ENCODE measurements at regions not wholly inside any gene's neighbourhood (a gene's known extent, or its start where the extent isn't known, plus 50 kb on each side); places are given as distances from the start of the nearest gene placed in this dataset.

DNA sequence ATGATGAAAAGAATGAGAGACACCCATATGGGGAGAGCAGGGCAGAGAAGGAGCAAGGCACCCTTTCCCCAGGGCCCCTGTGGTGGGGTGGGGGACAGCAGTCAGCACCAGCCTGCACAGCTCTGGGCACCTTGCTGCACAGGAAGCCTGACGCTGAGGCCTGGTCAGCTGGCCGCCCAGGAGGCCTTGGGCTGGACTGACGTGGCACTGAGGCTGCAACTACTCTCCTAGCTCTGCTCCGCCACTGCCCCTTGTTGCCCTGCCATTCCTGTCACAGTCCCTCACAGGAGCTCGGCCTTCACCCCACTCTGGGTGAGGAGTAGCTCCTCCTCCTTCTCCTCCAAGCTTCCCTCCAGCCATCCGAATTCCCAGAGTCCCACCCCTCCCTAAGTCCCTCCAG is 99.7 kb downstream of the CPN2 start:
- Histone ChIP-seq H3K9me3 (ENCODE audit: low read depth) (no peaks in the 10 kb centered on the region), H3K27me3 (no peaks in the 10 kb centered on the region), H3K27ac (no peak overlapping the region), H3K4me1 (ENCODE audit: low read depth) (peaks cover 17% of the 10 kb centered on the region), H3K36me3 (no peaks in the 10 kb centered on the region), H3K4me3 (no peak overlapping the region)
- TF ChIP-seq, protein P1, sequence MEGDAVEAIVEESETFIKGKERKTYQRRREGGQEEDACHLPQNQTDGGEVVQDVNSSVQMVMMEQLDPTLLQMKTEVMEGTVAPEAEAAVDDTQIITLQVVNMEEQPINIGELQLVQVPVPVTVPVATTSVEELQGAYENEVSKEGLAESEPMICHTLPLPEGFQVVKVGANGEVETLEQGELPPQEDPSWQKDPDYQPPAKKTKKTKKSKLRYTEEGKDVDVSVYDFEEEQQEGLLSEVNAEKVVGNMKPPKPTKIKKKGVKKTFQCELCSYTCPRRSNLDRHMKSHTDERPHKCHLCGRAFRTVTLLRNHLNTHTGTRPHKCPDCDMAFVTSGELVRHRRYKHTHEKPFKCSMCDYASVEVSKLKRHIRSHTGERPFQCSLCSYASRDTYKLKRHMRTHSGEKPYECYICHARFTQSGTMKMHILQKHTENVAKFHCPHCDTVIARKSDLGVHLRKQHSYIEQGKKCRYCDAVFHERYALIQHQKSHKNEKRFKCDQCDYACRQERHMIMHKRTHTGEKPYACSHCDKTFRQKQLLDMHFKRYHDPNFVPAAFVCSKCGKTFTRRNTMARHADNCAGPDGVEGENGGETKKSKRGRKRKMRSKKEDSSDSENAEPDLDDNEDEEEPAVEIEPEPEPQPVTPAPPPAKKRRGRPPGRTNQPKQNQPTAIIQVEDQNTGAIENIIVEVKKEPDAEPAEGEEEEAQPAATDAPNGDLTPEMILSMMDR (IDR thresholded peaks at IDR 0.05; ENCODE audit: low read depth, low read length): no peak
- DNase-seq (ENCODE audit: low read depth in 1 of 2, low spot score in 1 of 2): no peak

DNA sequence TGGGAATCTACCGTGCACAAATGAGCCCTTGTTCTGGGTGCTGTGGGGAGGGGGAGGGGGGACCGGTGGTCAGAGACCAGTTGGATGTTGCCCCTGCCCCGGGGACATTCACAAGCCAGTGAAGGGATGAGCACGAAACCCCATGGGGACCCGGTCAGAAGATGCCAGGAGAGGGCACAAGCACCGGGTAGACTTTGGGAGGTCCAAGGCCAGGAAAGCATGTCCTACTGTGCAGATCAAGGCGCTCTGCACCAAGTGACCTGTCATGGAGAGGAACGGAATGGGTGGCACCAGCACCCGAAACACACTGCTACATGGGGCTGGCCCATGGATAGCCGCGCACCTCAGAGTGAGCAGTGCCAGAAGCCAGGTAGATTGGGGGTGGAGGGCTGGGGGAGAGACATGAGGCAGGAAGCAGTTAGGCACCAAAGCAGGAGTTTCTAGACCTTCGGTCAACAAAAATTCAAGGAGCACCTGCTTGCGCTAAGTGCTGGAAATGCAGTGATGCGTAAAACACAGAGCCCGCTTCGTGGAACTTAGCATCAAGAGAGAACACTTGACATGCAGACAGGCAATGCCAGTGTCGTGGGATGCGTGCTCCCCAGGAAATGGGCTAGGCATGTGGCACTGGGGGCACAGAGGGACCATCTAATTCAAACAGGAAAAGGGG is 99.1 kb downstream of the CPN2 start:
- no peaks in the 10 kb centered on the region for H3K27me3 ChIP-seq
- H3K4me1 ChIP-seq (ENCODE audit: low read depth): peaks cover 17% of the 10 kb centered on the region
- H3K9me3 ChIP-seq (ENCODE audit: low read depth): no peaks in the 10 kb centered on the region
- no peak for DNase-seq (ENCODE audit: low read depth in 1 of 2, low spot score in 1 of 2)
- no peak overlapping the region for H3K4me3 ChIP-seq
- no peaks in the 10 kb centered on the region for H3K36me3 ChIP-seq
- TF ChIP-seq, protein P1 (IDR thresholded peaks at IDR 0.05; ENCODE audit: low read depth, low read length): no peak
- no peak overlapping the region for H3K27ac ChIP-seq

DNA sequence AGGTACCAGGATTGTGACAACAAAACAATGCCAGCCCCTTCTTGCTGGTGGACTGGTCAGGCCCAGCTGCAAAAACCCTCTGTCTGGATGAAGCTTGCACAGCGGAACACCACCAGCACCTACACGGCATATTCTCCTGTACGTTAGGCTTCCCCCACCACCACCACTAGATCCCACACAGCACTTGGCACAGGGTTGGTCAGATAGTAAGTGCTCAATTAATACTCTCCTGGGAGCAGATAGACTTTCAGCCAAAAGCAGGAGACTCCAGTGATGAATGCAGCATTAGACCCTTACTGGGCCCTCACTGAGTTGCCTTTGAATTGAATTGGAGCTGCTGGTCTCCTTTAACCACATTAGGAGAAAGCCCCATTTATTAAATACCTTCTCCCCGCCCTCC is 97.9 kb downstream of the CPN2 start:
- H3K4me3 ChIP-seq: no peak overlapping the region
- TF ChIP-seq, protein P1 (IDR thresholded peaks at IDR 0.05; ENCODE audit: low read depth, low read length): no peak
- H3K27me3 ChIP-seq: no peaks in the 10 kb centered on the region
- no peaks in the 10 kb centered on the region for H3K36me3 ChIP-seq
- no peak overlapping the region for H3K27ac ChIP-seq
- H3K4me1 ChIP-seq (ENCODE audit: low read depth): peaks cover 17% of the 10 kb centered on the region
- no peaks in the 10 kb centered on the region for H3K9me3 ChIP-seq (ENCODE audit: low read depth)
- DNase-seq (ENCODE audit: low read depth in 1 of 2, low spot score in 1 of 2): no peak

DNA sequence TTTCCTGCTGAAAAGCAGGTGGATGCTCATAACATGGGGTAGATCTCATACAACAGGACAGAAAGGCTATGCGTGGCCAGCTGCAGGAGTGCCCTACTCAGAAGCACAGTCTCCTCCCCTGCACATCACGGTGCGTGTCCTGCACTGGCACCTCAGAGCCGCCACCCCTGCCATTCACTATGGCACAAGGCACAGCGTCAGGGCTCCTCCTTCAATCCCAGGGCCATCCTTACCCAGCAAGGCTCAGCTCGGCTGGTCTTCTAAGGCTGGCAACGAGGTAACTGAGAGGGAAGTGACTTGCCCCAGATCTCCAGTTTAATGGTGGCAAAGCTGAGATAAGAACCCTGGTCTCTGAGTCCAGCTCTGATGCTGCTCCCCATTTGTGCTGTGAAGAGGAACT is 97.1 kb downstream of the CPN2 start:
- no peaks in the 10 kb centered on the region for H3K9me3 ChIP-seq (ENCODE audit: low read depth)
- TF ChIP-seq, protein P1 (IDR thresholded peaks at IDR 0.05; ENCODE audit: low read depth, low read length): no peak
- H3K27me3 ChIP-seq: no peaks in the 10 kb centered on the region
- H3K27ac ChIP-seq: no peak overlapping the region
- H3K36me3 ChIP-seq: no peaks in the 10 kb centered on the region
- no peak overlapping the region for H3K4me3 ChIP-seq
- DNase-seq (ENCODE audit: low read depth in 1 of 2, low spot score in 1 of 2): no peak
- H3K4me1 ChIP-seq (ENCODE audit: low read depth): peaks cover 17% of the 10 kb centered on the region

DNA sequence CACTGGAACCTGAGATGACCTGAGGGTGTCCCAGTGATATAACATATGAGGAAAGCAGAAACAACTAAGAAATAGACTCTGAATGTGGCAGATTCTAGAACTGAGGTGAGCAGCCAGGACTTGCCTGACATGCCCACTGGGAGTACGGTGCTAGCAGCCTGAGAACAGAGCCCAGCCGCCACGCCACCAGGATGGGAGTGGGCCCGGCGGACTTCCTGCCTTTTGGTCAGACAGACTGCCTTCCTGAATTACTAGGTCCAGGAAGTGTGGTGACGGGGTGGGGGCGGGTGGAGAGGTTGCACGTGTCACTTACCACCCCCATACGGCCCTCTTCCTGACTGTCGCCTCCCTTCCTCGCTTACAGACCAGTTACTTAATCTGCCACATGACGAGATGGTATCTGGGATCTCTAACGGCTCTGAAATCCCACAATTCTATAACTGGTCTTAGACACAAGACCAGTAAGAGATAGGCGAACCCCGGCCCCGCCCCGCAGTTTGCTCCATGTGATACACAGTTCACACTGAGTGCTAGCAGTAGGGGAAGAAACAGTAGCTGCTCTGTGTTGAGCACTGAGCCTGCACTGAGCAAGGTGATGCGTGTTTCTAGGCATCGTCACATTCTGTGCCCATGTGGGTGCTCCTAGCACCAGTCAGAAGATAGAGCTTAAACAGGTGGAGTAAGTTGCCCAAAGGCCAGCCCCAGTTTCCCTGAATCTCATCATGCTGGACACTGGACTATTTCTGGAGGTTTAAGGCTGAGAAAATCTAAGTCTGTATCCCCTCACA is 95.7 kb downstream of the CPN2 start:
- Histone ChIP-seq H3K27ac (no peak overlapping the region), H3K27me3 (no peaks in the 10 kb centered on the region), H3K4me3 (no peak overlapping the region), H3K36me3 (no peaks in the 10 kb centered on the region), H3K4me1 (ENCODE audit: low read depth) (peaks cover 5% of the 10 kb centered on the region), H3K9me3 (ENCODE audit: low read depth) (no peaks in the 10 kb centered on the region)
- peak in 1 of 2 donors; percentile 70 for DNase-seq (ENCODE audit: low read depth in 1 of 2, low spot score in 1 of 2)
- TF ChIP-seq, protein P1 (IDR thresholded peaks at IDR 0.05; ENCODE audit: low read depth, low read length): no peak

Data from cardiac muscle cell (in vitro differentiated cells and primary cell).